CD4-positive, alpha-beta T cell (primary cell): ENCODE measurements at regions not wholly inside any gene's neighbourhood (a gene's known extent, or its start where the extent isn't known, plus 50 kb on each side); places are given as distances from the start of the nearest gene placed in this dataset.

Source experiments
- ATAC-seq: fragments of 200-7000 bp; cut with Tn5 transposase; one replicate; pipeline ENCODE4 v1.10.0; 2022; ENCODE audit warnings: mild to moderate bottlenecking; ENCODE audit not compliant: poor library complexity
- CTCF ChIA-PET: fragments of 350-600 bp; sonication (Branson Sonifier 250); formaldehyde crosslinking; loops from one replicate; lab custom pipeline; 2021; ENCODE audit warnings: antibody characterized with exemption, inconsistent platforms; lab: Charles Lee
- POLR2A ChIA-PET: fragments of 350-600 bp; sonication (Branson Sonifier 250); formaldehyde crosslinking; loops from one replicate; lab custom pipeline; 2021; ENCODE audit warnings: antibody characterized with exemption, inconsistent platforms; lab: Charles Lee
- DNase-seq, 14 experiments: peaks; one replicate each; pipeline ENCODE4 v3.0.0-alpha.2; 2013 to 2020; ENCODE audit warnings: mixed read lengths in 2 of 14
- H3K27ac ChIP-seq, 2 donors: one replicate each; pipeline versions ENCODE4 v1.5.1 to v1.7.0; 2013; ENCODE audit warnings: low read length in 2 of 2, low read depth in 1 of 2, mild to moderate bottlenecking in 1 of 2
- H3K27me3 ChIP-seq, 2 experiments: 1 replicate in 1 of 2; 2 replicates in 1 of 2; pipeline versions ENCODE4 v1.6.1 to v1.7.0; 2013; ENCODE audit warnings: low read length in 2 of 2, control low read depth in 1 of 2, mild to moderate bottlenecking in 1 of 2, moderate library complexity in 1 of 2; ENCODE audit not compliant: insufficient read depth in 2 of 2, control insufficient read depth in 1 of 2
- H3K36me3 ChIP-seq: one replicate; pipeline ENCODE4 v1.6.1; 2013; ENCODE audit warnings: low read length, control low read depth; ENCODE audit not compliant: insufficient read depth
- H3K4me1 ChIP-seq: one replicate; pipeline ENCODE4 v1.6.1; 2013; ENCODE audit warnings: low read length, control low read depth; ENCODE audit not compliant: insufficient read depth
- H3K4me3 ChIP-seq: one replicate; pipeline ENCODE4 v1.5.1; 2013; ENCODE audit warnings: mild to moderate bottlenecking, low read length, moderate library complexity
- H3K9me3 ChIP-seq, 2 experiments: 1 replicate in 1 of 2; 2 replicates in 1 of 2; pipeline versions ENCODE4 v1.6.1 to v1.7.0; 2013; ENCODE audit warnings: low read length in 2 of 2, mild to moderate bottlenecking in 2 of 2, control low read depth in 1 of 2, moderate library complexity in 1 of 2; ENCODE audit not compliant: control insufficient read depth in 1 of 2, insufficient read depth in 1 of 2
- H3K27ac Mint-ChIP-seq: one replicate; pipeline ENCODE4 v1.8.0; 2020; ENCODE audit warnings: mixed read lengths
- H3K27me3 Mint-ChIP-seq: one replicate; pipeline ENCODE4 v1.8.0; 2021; ENCODE audit warnings: mixed read lengths
- H3K36me3 Mint-ChIP-seq: one replicate; pipeline ENCODE4 v1.8.0; 2021; ENCODE audit warnings: low read depth, mixed read lengths
- H3K4me1 Mint-ChIP-seq: one replicate; pipeline ENCODE4 v1.8.0; 2021; ENCODE audit warnings: low read depth, mixed read lengths
- H3K4me3 Mint-ChIP-seq: one replicate; pipeline ENCODE4 v1.8.0; 2020; ENCODE audit warnings: mild to moderate bottlenecking, mixed read lengths
- H3K9me3 Mint-ChIP-seq: one replicate; pipeline ENCODE4 v1.8.0; 2020; ENCODE audit warnings: mixed read lengths
- CTCF ChIP-seq: fragments of 200-600 bp; IDR thresholded peaks from one replicate; pipeline ENCODE4 v1.8.0; 2022; ENCODE audit warnings: antibody characterized with exemption, mild to moderate bottlenecking
- intact Hi-C, 2 experiments: fragments of 100-400 bp; cut with DNase I in 1 of 2; cut with micrococcal nuclease in 1 of 2; formaldehyde crosslinking; loops; one replicate each; pipeline versions ENCODE4 v1.15.1 to v1.9.0; 2023 to 2025; cut with DNase I, micrococcal nuclease

GRCh38 chr10:108850138-108850854 lies 1073.0 kb downstream of the XPNPEP1 start:
- CTCF ChIA-PET: no interaction called here
- Mint-ChIP-seq H3K36me3 (no peaks in the 10 kb centered on the region), H3K27ac (no peak overlapping the region), H3K4me3 (no peak overlapping the region), H3K27me3 (no peaks in the 10 kb centered on the region), H3K4me1 (no peaks in the 10 kb centered on the region), H3K9me3 (peaks cover 5% of the 10 kb centered on the region)
- no peak for TF ChIP-seq CTCF
- H3K4me3 ChIP-seq: no peak overlapping the region
- H3K27ac ChIP-seq: no peak overlapping the region
- intact Hi-C loops: no loop called here
- H3K36me3 ChIP-seq: no peaks in the 10 kb centered on the region
- no peaks in the 10 kb centered on the region for H3K27me3 ChIP-seq
- POLR2A ChIA-PET: no interaction called here
- ATAC-seq (no peak), DNase-seq (no peak)
- no peaks in the 10 kb centered on the region for H3K4me1 ChIP-seq
- no peaks in the 10 kb centered on the region for H3K9me3 ChIP-seq

DNA sequence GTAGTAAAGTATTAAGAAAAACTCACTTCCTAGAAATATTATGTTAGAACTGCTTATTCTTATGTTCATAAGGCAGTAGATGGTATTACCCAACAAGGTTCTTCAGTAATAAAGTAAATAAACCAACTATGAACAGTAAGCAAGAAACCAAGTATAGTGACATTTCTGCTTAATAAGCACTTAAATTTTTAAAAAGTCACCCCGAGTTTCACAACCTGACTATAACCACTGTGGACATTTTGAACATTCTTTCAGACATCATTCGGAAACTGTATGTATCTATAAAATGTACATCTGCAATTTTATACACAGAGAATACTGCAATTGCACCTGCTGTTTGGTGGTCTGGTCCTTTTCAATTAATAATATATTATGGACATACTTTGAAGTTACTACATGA lies 1073.6 kb downstream of the XPNPEP1 start:
- H3K9me3 ChIP-seq: no peaks in the 10 kb centered on the region
- Mint-ChIP-seq H3K36me3 (no peaks in the 10 kb centered on the region), H3K9me3 (peaks cover 11% of the 10 kb centered on the region), H3K4me1 (no peaks in the 10 kb centered on the region), H3K4me3 (no peak overlapping the region), H3K27me3 (no peaks in the 10 kb centered on the region), H3K27ac (no peak overlapping the region)
- no peaks in the 10 kb centered on the region for H3K36me3 ChIP-seq
- no peak for ATAC-seq
- no peaks in the 10 kb centered on the region for H3K4me1 ChIP-seq
- no peak for DNase-seq
- no peaks in the 10 kb centered on the region for H3K27me3 ChIP-seq
- H3K27ac ChIP-seq: no peak overlapping the region
- no peak overlapping the region for H3K4me3 ChIP-seq
- intact Hi-C loops: no loop called here
- TF ChIP-seq CTCF: no peak
- CTCF ChIA-PET: no interaction called here
- POLR2A ChIA-PET: no interaction called here

DNA sequence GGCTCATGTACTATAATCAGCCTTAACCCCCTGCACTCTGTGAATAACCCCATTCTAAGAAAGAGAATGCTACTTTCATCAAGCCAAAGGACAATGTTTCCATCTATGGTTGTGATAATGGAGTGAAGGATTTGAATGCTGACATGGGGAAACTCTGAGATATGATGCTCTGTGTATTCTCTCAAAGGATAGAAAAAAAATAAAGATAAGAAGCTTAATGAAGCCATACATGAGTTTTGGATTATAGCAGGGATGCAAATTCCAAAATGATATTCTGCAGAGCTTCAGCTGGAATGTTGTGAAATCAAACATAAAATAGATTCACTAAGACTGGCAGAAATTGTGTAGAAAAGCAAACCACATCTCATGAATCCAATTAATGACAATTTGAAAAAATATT lies 1074.1 kb downstream of the XPNPEP1 start:
- Mint-ChIP-seq H3K27ac (no peak overlapping the region), H3K9me3 (peaks cover 11% of the 10 kb centered on the region), H3K36me3 (no peaks in the 10 kb centered on the region), H3K4me1 (no peaks in the 10 kb centered on the region), H3K4me3 (no peak overlapping the region), H3K27me3 (no peaks in the 10 kb centered on the region)
- Histone ChIP-seq H3K36me3 (no peaks in the 10 kb centered on the region), H3K27me3 (no peaks in the 10 kb centered on the region), H3K9me3 (no peaks in the 10 kb centered on the region), H3K27ac (no peak overlapping the region), H3K4me1 (no peaks in the 10 kb centered on the region), H3K4me3 (no peak overlapping the region)
- TF ChIP-seq CTCF: no peak
- DNase-seq (no peak), ATAC-seq (no peak)
- ChIA-PET CTCF (no interaction called here), POLR2A (no interaction called here)
- intact Hi-C loops: no loop called here
